ENCODE measurements at regions not wholly inside any gene's neighbourhood (a gene's known extent, or its start where the extent isn't known, plus 50 kb on each side); places are given as distances from the start of the nearest gene placed in this dataset.

DNA sequence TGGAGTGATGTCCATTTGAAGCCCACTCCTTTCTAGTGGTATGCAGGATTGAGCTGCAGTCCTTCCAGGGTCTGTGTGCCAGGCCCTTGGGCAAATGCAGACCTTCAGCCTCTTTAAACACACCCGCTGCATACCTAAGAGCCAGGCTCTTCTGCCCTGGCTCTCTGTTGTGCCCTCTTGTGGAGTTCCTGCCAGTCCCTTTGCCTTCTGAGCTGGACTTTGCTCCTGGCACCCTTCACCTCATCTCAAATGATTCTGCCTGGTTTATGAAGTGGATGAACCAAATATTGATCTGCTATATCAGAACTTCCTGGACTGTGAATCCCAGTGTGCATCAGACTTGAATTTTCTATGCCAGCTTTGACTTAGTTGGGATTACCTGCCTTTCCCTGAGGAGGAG lies 158.8 kb downstream of the URB2 start:
- Mint-ChIP-seq H3K27me3 (ENCODE audit: unreplicated experiment) (peaks cover 5% of the 10 kb centered on the region), H3K4me1 (ENCODE audit: unreplicated experiment) (no peaks in the 10 kb centered on the region), H3K27ac (ENCODE audit: unreplicated experiment) (no peak overlapping the region), H3K9me3 (ENCODE audit: unreplicated experiment) (peaks cover 9% of the 10 kb centered on the region), H3K4me3 (ENCODE audit: unreplicated experiment) (no peak overlapping the region), H3K36me3 (ENCODE audit: low read depth, unreplicated experiment) (peaks cover 13% of the 10 kb centered on the region)
- no peak for DNase-seq (ENCODE audit: low spot score)
- TF ChIP-seq CTCF (IDR thresholded peaks at IDR 0.05; ENCODE audit: unreplicated experiment) = no peak

- peaks cover 5% of the 10 kb centered on the region for H3K27me3 Mint-ChIP-seq (ENCODE audit: unreplicated experiment)
- peaks cover 13% of the 10 kb centered on the region for H3K36me3 Mint-ChIP-seq (ENCODE audit: low read depth, unreplicated experiment)
- H3K4me3 Mint-ChIP-seq (ENCODE audit: unreplicated experiment) = no peak overlapping the region
- H3K9me3 Mint-ChIP-seq (ENCODE audit: unreplicated experiment) = peaks cover 9% of the 10 kb centered on the region
- no peak for TF ChIP-seq CTCF (IDR thresholded peaks at IDR 0.05; ENCODE audit: unreplicated experiment)
- H3K27ac Mint-ChIP-seq (ENCODE audit: unreplicated experiment) = no peak overlapping the region
- DNase-seq (ENCODE audit: low spot score) = no peak
- no peaks in the 10 kb centered on the region for H3K4me1 Mint-ChIP-seq (ENCODE audit: unreplicated experiment)
Measured at GRCh38 chr1:229786974-229787610, 161.0 kb downstream of the URB2 start.

- peaks cover 13% of the 10 kb centered on the region for H3K36me3 Mint-ChIP-seq (ENCODE audit: low read depth, unreplicated experiment)
- H3K27me3 Mint-ChIP-seq (ENCODE audit: unreplicated experiment) = peaks cover 5% of the 10 kb centered on the region
- H3K4me1 Mint-ChIP-seq (ENCODE audit: unreplicated experiment) = no peaks in the 10 kb centered on the region
- H3K4me3 Mint-ChIP-seq (ENCODE audit: unreplicated experiment) = no peak overlapping the region
- no peak for TF ChIP-seq CTCF (IDR thresholded peaks at IDR 0.05; ENCODE audit: unreplicated experiment)
- no peak for DNase-seq (ENCODE audit: low spot score)
- H3K27ac Mint-ChIP-seq (ENCODE audit: unreplicated experiment) = peak overlapping the region; percentile 16
- H3K9me3 Mint-ChIP-seq (ENCODE audit: unreplicated experiment) = peaks cover 9% of the 10 kb centered on the region
Measured at GRCh38 chr1:229788004-229788403, 162.0 kb downstream of the URB2 start.

- no peak for DNase-seq (ENCODE audit: low spot score)
- peaks cover 9% of the 10 kb centered on the region for H3K9me3 Mint-ChIP-seq (ENCODE audit: unreplicated experiment)
- H3K27ac Mint-ChIP-seq (ENCODE audit: unreplicated experiment) = no peak overlapping the region
- H3K4me3 Mint-ChIP-seq (ENCODE audit: unreplicated experiment) = no peak overlapping the region
- peaks cover 4% of the 10 kb centered on the region for H3K27me3 Mint-ChIP-seq (ENCODE audit: unreplicated experiment)
- H3K4me1 Mint-ChIP-seq (ENCODE audit: unreplicated experiment) = no peaks in the 10 kb centered on the region
- H3K36me3 Mint-ChIP-seq (ENCODE audit: low read depth, unreplicated experiment) = peaks cover 9% of the 10 kb centered on the region
- no peak for TF ChIP-seq CTCF (IDR thresholded peaks at IDR 0.05; ENCODE audit: unreplicated experiment)
Measured at GRCh38 chr1:229792012-229792975, 166.2 kb downstream of the URB2 start.

DNA sequence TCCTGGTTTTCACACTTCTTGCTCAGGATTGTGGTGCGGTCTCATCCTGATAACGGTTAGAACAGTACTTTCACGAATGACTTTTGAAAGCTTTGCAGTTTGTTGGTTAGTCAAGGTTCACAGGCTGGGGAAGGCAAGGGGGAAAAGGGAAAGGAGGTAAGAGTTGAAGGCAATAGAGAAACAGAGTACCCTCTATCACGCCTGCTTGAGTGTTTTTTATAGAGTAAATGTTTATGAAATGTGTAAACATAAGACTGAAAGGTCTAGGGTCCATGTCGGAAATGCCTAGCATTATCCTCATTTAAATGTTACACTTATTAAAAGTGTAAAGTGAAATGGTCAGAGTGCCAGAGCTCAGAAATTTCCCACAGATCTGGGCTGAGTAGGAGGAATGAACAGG lies 167.4 kb downstream of the URB2 start:
- TF ChIP-seq CTCF (IDR thresholded peaks at IDR 0.05; ENCODE audit: unreplicated experiment) = no peak
- peaks cover 1% of the 10 kb centered on the region for H3K27me3 Mint-ChIP-seq (ENCODE audit: unreplicated experiment)
- no peaks in the 10 kb centered on the region for H3K9me3 Mint-ChIP-seq (ENCODE audit: unreplicated experiment)
- H3K27ac Mint-ChIP-seq (ENCODE audit: unreplicated experiment) = no peak overlapping the region
- H3K36me3 Mint-ChIP-seq (ENCODE audit: low read depth, unreplicated experiment) = no peaks in the 10 kb centered on the region
- no peak overlapping the region for H3K4me3 Mint-ChIP-seq (ENCODE audit: unreplicated experiment)
- no peaks in the 10 kb centered on the region for H3K4me1 Mint-ChIP-seq (ENCODE audit: unreplicated experiment)
- no peak for DNase-seq (ENCODE audit: low spot score)
